LoVo (cell line): ENCODE measurements at regions not wholly inside any gene's neighbourhood (a gene's known extent, or its start where the extent isn't known, plus 50 kb on each side); places are given as distances from the start of the nearest gene placed in this dataset.
"Not testable (repeated sequence)": the region's sequence is repeated elsewhere in the genome, so short reads cannot be mapped to it uniquely, and the experiment has no call there.

ENCODE experiments used
- DNase-seq: peaks from one replicate; pipeline ENCODE4 v3.0.0-alpha.2; 2016; ENCODE audit warnings: low spot score

- DNase-seq = peak; percentile 63
Observed at GRCh38 chr1:31510853-31511789, 65.2 kb upstream of the TINAGL1 start.

GRCh38 chr1:31511848-31512615 is 64.3 kb upstream of the TINAGL1 start:
- peak; percentile 30 for DNase-seq

- no peak for DNase-seq
Observed at GRCh38 chr1:31514117-31514516, 62.2 kb upstream of the TINAGL1 start.

DNA sequence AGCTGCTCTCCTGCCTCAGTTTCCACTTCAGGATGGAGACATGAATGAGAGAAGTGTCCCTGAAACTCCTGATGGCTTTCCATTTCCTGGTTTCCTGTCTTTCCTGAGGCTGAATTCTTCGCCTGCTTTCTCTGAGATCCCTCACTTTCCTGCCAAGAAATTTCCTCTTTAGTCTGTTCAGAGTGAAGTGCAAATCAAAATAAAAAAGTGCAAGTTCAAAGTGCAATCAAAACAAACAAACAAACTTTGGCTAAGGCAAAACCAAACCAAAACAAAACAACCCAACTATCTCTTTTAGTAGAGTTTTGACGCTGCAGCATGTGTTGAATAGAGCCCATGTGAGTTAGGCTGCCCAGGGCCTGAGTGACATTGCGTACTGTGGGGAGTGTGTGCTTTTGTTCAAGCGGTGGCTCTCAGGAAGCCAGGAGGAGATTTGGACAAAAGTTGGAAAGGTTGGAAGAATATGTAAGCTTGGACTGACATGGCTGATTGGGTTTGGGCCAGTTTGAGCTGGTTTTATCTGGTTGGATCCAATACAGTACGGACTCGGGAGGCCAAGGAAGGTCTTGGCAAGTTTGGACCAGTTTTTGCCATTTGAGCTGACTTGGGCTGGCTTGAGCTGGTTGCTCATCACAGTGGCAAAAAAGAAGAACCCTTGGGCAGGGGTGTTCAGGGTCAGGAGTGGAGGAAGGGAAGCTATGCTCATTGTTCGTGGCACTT is 61.1 kb upstream of the TINAGL1 start:
- no peak for DNase-seq

DNA sequence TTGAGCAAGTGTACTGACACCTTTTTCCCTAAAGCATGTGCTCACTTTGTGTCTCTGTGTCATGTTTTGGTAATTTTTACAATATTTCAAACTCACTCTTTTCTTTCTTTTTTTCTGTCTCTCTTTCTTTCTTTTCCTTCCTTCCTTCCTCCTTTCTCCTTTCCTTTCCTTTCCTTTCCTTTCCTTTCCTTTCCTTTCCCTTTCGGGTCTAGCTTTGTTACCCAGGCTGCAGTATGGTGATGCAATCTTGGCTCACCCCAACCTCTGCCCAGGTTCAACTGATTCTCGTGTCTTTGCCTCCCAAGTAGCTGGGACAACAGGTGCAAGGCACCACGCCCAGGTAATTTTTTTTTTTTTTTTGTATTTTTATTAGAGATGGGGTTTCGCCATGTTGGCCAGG is 60.4 kb upstream of the TINAGL1 start:
- DNase-seq = no peak

DNA sequence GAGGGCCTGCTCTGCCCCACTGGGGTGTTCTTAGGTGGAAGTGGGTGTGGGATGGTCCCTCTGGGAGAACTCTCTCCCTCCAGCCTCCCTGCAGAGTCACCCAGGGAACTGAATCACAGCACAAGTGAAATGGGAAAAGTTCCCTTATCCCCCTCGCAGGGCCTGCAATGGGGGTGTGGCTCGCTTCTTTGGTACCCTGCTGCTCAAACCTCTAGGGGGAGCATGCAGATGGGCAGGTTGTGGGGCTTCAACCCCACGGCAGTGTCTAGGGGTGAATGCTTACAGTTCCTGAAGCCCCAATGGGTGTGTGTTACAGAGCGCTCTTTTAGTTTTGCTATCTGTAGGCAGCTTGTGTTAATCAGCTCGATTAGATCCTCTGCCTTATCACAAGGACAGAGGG is 59.0 kb upstream of the TINAGL1 start:
- DNase-seq = no peak

GRCh38 chr1:31517986-31518385 is 58.3 kb upstream of the TINAGL1 start:
- not testable (repeated sequence) for DNase-seq

DNA sequence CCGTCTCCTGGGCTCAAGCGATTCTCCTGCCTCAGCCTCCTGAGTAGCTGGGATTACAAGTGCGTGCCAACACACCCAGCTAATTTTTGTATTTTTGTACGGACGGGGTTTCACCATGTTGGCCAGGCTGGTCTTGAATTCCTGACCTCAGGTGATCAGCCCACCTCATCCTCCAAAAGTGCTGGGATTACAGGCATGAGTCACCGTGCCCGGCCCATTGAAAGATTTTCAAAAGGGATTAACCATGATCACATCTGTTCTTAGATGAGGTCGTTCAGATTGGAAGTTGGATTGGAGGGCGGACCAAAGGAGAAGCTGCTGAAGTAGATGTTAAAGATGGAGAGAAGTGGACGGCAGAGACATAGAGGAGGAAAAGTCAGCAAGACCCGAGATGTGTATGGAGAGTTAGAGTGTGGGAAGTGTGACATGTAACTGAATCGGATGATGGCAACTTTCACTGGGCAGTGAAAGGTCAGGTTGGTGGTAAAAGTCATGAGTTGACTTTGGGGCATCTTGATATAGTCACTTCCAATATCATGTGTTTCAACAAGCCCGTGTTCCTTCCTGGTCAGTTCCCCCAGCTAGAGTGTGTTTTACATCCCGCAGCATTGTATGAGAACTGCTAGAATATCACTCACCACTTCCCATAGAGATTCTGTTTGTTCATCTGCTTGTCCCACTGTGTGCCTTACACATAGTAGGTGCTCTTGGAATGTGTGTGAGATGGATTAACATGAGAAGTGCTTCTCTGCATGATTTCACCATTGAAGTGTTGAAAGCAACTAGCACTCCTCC is 54.4 kb upstream of the TINAGL1 start:
- DNase-seq = no peak

DNA sequence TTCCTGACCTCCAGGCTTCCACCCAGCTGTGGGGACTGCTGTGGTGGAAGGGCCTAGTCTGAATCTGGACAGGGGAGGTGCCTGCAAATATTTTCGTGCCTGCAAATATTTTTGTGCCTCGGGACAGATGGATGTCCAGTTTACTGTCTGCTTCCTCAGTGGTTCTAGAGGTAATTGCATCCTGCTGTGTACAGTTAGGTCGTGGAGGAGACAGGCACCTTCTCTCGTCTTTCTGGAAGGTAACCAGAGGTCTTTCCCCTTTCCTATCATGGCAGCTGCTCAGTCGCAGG is 53.8 kb upstream of the TINAGL1 start:
- DNase-seq = no peak

GRCh38 chr1:31523012-31523411 is 53.3 kb upstream of the TINAGL1 start:
- peak; percentile 65 for DNase-seq

DNA sequence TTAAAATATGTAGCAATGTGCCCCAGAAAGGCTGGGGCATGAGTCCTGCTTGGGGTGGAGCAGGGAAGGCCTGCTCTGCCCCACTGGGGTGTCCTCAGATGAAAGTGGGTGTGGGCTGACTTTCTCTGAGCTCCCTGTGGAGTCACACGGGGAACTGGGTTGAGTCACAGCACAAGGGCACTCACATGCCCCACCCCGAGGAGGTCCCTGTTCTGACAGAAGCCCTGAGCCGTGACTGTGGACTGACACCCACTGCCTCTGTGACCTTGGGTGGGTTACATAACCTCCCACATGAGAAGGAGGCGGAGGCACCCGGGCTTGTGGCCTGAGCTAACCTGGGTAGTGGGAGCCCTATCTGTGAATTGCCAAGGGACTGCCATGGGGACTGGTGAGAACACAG is 52.5 kb upstream of the TINAGL1 start:
- DNase-seq = peak; percentile 58

GRCh38 chr1:31524186-31524901 is 52.0 kb upstream of the TINAGL1 start:
- no peak for DNase-seq
